GM19372 (cell line): ENCODE measurements at regions not wholly inside any gene's neighbourhood (a gene's known extent, or its start where the extent isn't known, plus 50 kb on each side); places are given as distances from the start of the nearest gene placed in this dataset.

Source experiments
- ATAC-seq: cut with Tn5 transposase; IDR thresholded peaks from one replicate; pipeline ENCODE4 v1.9.1; 2021; ENCODE audit warnings: mild to moderate bottlenecking, low read depth, moderate library complexity; ENCODE audit not compliant: unreplicated experiment

GRCh38 chrX:110430293-110431076 lies 71.8 kb downstream of the RTL9 start:
- no peak for ATAC-seq

- no peak for ATAC-seq
Observed at GRCh38 chrX:110432091-110432905, 73.7 kb downstream of the RTL9 start.

GRCh38 chrX:110432906-110433215 lies 74.2 kb downstream of the RTL9 start:
- ATAC-seq = no peak

- ATAC-seq = no peak
Observed at GRCh38 chrX:110435196-110435595, 76.5 kb downstream of the RTL9 start.

DNA sequence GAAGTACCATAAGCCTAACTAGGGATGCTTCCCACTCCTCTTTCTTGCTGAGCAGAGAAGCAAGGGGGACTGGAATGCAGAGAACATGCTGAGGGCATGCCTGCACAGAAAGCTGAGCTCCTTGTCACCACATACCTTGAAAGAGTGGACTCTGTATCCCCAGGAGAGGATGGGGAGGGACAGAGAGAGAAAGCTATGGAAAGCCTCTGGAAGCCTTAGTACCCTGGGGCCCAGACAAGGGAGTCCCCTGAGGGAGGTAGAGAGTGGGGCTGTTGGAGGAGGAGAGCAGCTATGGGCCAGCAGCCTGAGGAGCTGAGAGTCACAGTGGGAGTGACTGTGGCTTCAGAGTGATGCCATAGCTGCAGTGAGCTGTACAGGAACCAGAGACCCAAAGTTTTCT lies 77.9 kb downstream of the RTL9 start:
- ATAC-seq = no peak

DNA sequence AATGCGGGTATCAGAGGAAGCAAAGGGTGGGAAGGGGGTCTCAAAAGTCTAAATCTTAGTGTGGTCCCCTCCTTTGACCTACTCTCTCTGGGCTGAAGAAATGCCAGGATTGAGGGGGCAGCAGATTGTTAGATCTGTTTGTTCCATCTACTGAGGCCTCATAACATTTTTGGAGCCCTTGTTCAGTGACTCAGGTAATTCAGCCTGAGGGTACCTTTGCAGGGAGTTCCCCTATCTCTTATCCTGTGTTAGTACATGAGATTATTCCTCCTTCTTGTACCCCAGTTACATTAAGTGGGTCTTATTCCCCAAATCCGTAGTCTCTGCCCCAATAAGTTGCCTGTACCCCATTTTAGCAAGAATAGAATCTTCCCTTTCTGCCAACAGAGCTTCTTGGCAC lies 79.0 kb downstream of the RTL9 start:
- ATAC-seq = no peak

GRCh38 chrX:110440016-110440805 lies 81.6 kb downstream of the RTL9 start:
- ATAC-seq = no peak

DNA sequence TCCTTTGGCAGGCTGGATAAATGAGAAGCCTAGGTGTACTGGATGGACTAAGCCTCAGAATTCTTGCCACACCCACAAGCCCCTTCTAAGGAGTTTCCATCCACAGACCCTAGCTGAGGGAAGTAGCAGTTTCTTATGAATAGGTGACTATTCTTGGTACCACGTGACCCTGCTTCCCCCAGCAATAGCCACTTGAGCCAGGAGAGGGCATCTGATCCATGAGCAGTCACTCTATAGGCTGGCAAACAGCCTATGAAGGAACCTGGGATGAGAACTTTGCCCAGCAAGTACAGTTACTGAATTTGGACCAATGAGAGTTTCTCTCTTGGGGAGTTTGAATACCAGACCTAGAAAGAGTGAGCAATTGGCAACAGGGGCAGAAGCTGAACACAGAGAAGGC lies 84.0 kb downstream of the RTL9 start:
- ATAC-seq = peak; percentile 63

GRCh38 chrX:110444996-110445395 lies 86.3 kb downstream of the RTL9 start:
- ATAC-seq = no peak

- no peak for ATAC-seq
Observed at GRCh38 chrX:110448459-110448858, 89.8 kb downstream of the RTL9 start.

DNA sequence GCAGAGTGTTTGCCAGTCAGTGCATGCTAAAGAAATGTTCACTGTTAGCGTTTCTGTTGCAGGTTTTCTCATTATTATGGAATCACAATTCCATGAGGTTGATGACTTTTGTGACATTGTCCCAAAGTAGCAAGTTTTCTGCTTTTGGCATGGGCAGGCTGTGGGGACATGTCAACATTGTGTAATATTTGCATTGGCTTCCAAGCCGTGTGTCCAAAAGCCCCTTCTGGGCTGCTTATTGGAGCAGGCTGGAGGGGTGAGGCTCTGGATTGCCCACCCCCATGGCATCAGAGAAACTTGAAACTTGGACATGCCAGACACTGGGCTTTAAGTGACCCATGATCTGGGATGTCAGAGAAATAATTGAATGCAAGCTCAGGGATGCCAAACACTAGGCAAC lies 90.7 kb downstream of the RTL9 start:
- ATAC-seq = no peak

DNA sequence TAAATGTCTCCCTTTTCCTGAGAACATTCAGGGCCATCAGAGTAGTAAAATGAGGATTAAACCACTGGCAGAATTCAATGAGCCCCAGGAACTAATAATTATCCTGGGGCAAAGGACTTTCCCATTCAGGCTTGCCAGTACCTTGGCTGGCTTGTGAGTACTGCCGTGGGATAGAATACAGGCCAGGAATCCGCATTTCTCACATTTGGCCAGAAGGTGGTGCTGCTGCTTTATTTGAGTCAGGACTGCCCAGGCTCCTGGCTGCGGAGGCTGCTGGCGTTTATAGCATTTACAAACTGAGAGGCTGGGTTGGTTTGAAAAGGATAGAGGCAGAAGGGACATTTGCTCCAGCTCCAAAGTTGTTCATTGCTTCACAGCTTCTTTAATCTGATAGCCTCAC lies 91.4 kb downstream of the RTL9 start:
- peak; percentile 75 for ATAC-seq

DNA sequence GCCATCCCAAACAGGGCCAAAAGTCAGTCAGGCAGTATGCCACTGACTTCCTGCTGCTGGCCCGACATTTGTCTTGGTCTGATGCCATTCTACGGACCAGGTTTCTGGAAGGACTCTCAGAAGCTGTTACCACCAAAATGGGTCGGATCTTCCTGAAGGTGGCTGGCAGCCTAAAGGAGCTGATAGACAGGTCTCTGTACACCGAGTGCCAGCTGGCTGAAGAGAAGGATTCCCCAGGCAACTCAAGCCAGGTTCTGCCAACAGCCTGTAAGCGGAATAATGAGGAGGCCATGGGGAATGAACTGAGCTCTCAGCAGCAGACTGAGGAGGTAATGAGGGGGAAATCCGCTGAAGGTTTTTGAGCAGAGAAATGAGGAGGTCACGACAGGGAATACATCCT lies 95.7 kb downstream of the RTL9 start:
- no peak for ATAC-seq

- ATAC-seq = no peak
Observed at GRCh38 chrX:110462957-110463356, 104.3 kb downstream of the RTL9 start.

DNA sequence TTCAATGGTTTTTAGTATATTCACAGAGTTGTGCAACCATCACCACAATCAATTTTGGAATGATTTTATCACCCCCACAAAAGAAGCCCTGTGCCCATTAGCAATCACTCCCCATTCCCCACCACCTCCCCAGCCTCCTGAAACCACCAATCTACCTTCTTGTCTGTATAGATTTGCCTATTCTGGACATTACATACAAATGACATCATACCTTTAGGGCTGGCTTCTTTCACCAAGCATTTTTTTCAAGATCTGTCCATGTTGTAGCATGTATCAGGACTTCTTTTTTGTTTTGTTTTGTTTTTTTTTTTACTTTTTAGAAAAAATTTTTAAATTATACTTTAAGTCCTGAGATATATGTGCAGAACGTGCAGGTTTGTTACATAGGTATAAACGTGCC lies 108.1 kb downstream of the RTL9 start:
- no peak for ATAC-seq

GRCh38 chrX:110472265-110472664 lies 113.6 kb downstream of the RTL9 start:
- ATAC-seq = no peak

GRCh38 chrX:110477593-110478228 lies 119.1 kb downstream of the RTL9 start:
- ATAC-seq = no peak

- ATAC-seq = no peak
Observed at GRCh38 chrX:110491846-110492620, 133.4 kb downstream of the RTL9 start.

DNA sequence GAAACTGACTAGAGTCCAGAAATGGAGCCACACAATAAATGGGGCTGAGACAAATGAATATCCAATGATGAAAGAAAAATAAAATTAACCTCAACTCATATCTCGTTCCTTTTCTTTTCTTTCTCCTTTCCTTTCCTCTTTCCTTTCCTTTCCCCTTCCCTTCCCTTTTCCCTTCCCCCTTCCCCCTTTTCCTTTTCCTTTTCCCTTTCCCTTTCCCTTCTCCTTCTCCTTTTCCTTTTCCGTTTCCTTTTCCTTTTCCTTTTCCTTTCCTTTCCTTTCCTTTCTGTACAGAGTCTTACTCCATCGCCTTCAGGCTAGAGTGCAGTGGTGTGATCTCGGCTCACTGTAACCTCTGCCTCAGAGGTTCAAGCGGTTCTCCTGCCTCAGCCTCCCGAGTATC lies 146.3 kb downstream of the RTL9 start:
- ATAC-seq = no peak
